NCI-H2029 (cell line): ENCODE measurements at regions not wholly inside any gene's neighbourhood (a gene's known extent, or its start where the extent isn't known, plus 50 kb on each side); places are given as distances from the start of the nearest gene placed in this dataset.

ENCODE experiments used
- DNase-seq: peaks from one replicate; lab custom pipeline; 2025; lab: John Stamatoyannopoulos, UW

GRCh38 chr15:62469874-62470688 is 305.0 kb upstream of the C2CD4B start:
- no peak for DNase-seq

GRCh38 chr15:62472616-62473299 is 307.7 kb upstream of the C2CD4B start:
- no peak for DNase-seq

- DNase-seq, result no peak
Observed at GRCh38 chr15:62474021-62474770, 309.1 kb upstream of the C2CD4B start.

- no peak for DNase-seq
Observed at GRCh38 chr15:62474771-62475124, 309.7 kb upstream of the C2CD4B start.

DNA sequence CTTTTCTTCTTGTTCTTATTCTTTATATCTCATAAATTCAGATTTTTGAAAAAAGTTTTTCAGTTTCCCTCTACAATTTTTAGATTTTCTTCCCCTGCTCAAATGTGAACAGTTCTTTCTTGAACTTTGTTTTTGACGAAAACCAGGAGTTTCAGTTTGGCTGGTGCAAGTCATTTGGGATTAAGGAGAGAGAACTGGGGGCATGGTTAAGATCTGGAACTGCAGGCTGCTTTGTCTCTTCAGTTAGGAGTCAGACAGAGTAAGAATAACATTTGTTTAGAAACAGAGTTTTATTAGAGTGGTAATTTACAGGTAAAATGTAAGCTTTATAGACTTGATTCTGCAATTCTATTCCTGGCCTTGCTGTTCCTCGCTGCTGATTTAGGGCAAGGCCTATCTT is 310.5 kb upstream of the C2CD4B start:
- no peak for DNase-seq

DNA sequence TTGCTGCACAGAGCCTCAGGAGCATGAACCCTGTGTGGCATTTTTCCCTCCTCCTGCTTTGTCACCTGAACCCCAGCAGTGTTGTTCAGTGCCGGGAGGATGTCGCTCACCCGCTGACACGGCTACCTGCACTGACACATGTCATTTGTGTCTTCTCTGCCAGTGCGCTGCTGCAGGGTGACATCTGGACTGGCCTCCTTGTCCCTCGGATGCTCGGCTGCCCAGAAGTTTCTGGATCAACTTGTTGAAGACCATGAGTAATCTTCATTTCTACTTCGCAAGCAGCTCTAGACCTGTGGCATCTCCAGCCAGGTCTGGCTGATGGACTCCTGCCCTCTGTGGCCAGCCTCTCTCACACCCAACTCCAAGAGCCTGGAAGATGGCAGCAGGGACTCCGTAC is 311.1 kb upstream of the C2CD4B start:
- DNase-seq, result no peak

DNA sequence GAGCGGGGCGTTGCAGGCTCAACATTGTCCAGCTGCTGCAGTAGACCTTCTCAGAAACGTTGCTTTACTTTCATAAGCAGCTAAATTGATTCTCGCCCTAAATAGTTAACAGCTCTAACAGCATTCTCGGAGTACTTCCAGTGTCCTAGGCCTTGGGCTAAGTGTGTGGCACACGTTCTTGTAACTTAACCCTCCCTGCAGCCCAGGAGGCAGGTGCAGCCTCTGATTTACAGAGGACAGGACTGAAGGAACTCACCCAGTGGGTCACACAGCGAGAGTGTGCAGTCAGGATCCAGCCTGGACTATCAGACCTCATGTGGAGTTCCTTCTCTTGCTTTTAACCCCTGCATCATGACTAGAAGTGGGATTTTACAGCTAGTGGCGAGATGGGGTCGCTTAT is 312.8 kb upstream of the C2CD4B start:
- no peak for DNase-seq

- no peak for DNase-seq
Observed at GRCh38 chr15:62482785-62483429, 317.8 kb upstream of the C2CD4B start.

- DNase-seq, result no peak
Observed at GRCh38 chr15:62483814-62484213, 318.7 kb upstream of the C2CD4B start.

- no peak for DNase-seq
Observed at GRCh38 chr15:62485170-62485720, 320.2 kb upstream of the C2CD4B start.

- DNase-seq, result no peak
Observed at GRCh38 chr15:62486041-62486440, 321.0 kb upstream of the C2CD4B start.

- no peak for DNase-seq
Observed at GRCh38 chr15:62488387-62488786, 323.3 kb upstream of the C2CD4B start.

DNA sequence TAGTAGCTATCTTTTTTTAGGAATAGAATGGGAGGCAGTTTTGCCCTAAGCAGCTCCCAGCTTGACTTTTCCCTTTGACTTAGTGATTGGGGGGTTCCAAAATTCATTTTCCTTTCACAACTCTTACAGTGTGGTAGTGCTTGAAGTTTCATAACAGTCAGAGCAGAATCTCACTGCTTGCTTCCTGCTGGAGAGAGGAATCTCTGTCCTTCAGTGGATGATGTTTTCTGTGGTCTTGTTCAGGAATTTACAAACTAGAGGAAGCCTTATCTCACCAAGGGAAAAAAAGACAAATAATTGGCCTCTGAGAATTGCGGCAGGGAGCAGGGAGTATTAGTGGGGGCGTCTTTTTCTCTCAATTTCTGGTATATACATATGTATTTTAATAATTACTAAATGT is 326.6 kb upstream of the C2CD4B start:
- no peak for DNase-seq

- DNase-seq, result no peak
Observed at GRCh38 chr15:62492900-62493299, 327.8 kb upstream of the C2CD4B start.

- DNase-seq, result no peak
Observed at GRCh38 chr15:62494197-62494596, 329.1 kb upstream of the C2CD4B start.

GRCh38 chr15:62495670-62496614 is 330.9 kb upstream of the C2CD4B start:
- no peak for DNase-seq

- DNase-seq, result no peak
Observed at GRCh38 chr15:62497356-62497755, 332.3 kb upstream of the C2CD4B start.

DNA sequence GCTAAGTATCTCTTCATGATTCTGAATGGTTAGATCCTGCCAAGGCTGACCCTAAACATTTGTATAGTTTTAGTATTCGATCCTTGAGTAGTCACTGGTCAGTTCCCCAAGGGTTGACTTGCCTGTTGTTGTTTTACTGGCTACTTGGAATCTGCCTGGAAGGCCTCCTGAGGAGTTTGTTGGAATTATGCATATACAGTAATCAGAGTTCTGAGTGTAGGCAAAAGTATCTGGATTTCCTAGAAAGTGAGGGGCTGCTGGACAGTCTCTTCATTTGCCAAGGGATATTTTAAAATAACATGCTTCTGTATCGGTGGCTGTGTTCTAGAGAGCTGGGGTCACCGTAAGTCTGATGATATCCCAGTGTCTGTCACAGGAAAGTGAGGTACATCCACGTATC is 333.2 kb upstream of the C2CD4B start:
- DNase-seq, result no peak

GRCh38 chr15:62498712-62499111 is 333.6 kb upstream of the C2CD4B start:
- DNase-seq, result no peak

DNA sequence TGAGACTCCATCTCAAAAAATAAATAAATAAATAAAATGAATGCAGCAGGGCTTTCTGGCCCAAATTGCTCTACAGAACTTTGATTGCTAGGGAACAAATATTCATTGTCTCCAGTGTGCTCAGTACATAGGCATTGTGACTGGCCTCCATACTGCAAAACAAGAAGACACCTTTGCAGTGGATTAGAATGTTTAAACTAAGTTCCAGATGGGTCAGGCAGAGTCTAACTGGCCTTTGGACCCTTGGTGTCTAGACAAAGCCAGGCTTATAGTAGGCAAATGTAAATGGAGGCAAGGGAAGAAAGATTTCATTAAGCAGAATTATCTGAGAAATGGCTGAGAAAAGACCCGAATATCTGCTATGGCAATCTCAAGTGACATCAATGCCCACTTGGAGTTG is 335.2 kb upstream of the C2CD4B start:
- DNase-seq, result no peak

- DNase-seq, result no peak
Observed at GRCh38 chr15:62502451-62502850, 337.4 kb upstream of the C2CD4B start.
